DMS53 treated with DMSO at 0.1 percent for 48 hours (cell line): ENCODE measurements at regions not wholly inside any gene's neighbourhood (a gene's known extent, or its start where the extent isn't known, plus 50 kb on each side); places are given as distances from the start of the nearest gene placed in this dataset.

Experiments used
- DNase-seq: peaks from one replicate; lab custom pipeline; 2025; ENCODE audit not compliant: unreplicated experiment; lab: John Stamatoyannopoulos, UW

- DNase-seq, result no peak
Measured at GRCh38 chr4:89556601-89557305, 249.2 kb upstream of the GPRIN3 start.

GRCh38 chr4:89551191-89551590 lies 243.6 kb upstream of the GPRIN3 start:
- no peak for DNase-seq

- DNase-seq, result no peak
Measured at GRCh38 chr4:89549907-89550306, 242.3 kb upstream of the GPRIN3 start.

GRCh38 chr4:89545315-89545714 lies 237.7 kb upstream of the GPRIN3 start:
- no peak for DNase-seq

- no peak for DNase-seq
Measured at GRCh38 chr4:89541998-89542397, 234.4 kb upstream of the GPRIN3 start.

GRCh38 chr4:89539797-89540711 lies 232.5 kb upstream of the GPRIN3 start:
- DNase-seq, result no peak

GRCh38 chr4:89539374-89539773 lies 231.8 kb upstream of the GPRIN3 start:
- no peak for DNase-seq

GRCh38 chr4:89538886-89539285 lies 231.3 kb upstream of the GPRIN3 start:
- DNase-seq, result no peak

GRCh38 chr4:89538171-89538570 lies 230.6 kb upstream of the GPRIN3 start:
- no peak for DNase-seq

- DNase-seq, result no peak
Measured at GRCh38 chr4:89537281-89537680, 229.7 kb upstream of the GPRIN3 start.

GRCh38 chr4:89535251-89535650 lies 227.7 kb upstream of the GPRIN3 start:
- no peak for DNase-seq

GRCh38 chr4:89534356-89534755 lies 226.8 kb upstream of the GPRIN3 start:
- no peak for DNase-seq

- DNase-seq, result no peak
Measured at GRCh38 chr4:89531932-89532640, 224.5 kb upstream of the GPRIN3 start.

- no peak for DNase-seq
Measured at GRCh38 chr4:89528526-89529133, 221.0 kb upstream of the GPRIN3 start.

- DNase-seq, result no peak
Measured at GRCh38 chr4:89521826-89522225, 214.2 kb upstream of the GPRIN3 start.

- no peak for DNase-seq
Measured at GRCh38 chr4:89519771-89520320, 212.2 kb upstream of the GPRIN3 start.

GRCh38 chr4:89518259-89518658 lies 210.7 kb upstream of the GPRIN3 start:
- no peak for DNase-seq

- DNase-seq, result no peak
Measured at GRCh38 chr4:89514811-89515210, 207.2 kb upstream of the GPRIN3 start.

GRCh38 chr4:89511776-89512175 lies 204.2 kb upstream of the GPRIN3 start:
- DNase-seq, result no peak

GRCh38 chr4:89509708-89510281 lies 202.2 kb upstream of the GPRIN3 start:
- DNase-seq, result no peak
